SH-SY5Y (cell line): ENCODE measurements at regions not wholly inside any gene's neighbourhood (a gene's known extent, or its start where the extent isn't known, plus 50 kb on each side); places are given as distances from the start of the nearest gene placed in this dataset.

Experiments used
- GATA2 ChIP-seq: IDR thresholded peaks from 2 replicates; pipeline ENCODE4 v1.6.1; 2011; ENCODE audit warnings: mild to moderate bottlenecking, low read depth, low read length
- GATA3 ChIP-seq: IDR thresholded peaks from 2 replicates; pipeline ENCODE4 v1.6.1; 2011; ENCODE audit warnings: low read depth, mild to moderate bottlenecking, low read length, moderate library complexity

DNA sequence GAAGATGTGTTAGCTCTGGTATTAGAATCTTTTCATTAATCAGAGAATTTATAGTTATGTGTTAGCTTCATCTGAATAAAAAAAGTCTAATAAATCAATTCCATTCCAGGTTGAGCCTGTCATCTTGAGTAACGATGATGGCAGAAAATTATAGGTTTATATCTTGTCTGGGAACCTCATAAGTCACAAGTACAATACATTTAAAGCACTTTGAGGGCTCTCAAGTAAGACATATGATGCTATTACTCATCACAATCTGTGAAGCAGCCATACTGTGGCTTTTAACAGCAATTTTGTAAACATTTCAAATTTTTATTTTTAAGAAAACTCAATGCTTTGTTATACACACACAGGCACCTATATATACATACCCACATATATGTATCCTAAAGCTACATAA is 484.1 kb upstream of the VRK2 start:
- TF ChIP-seq GATA2 (no peak), GATA3 (no peak)
